K562 (cell line): ENCODE measurements at regions not wholly inside any gene's neighbourhood (a gene's known extent, or its start where the extent isn't known, plus 50 kb on each side); places are given as distances from the start of the nearest gene placed in this dataset.

Experiments used
- EP300 ChIP-seq: IDR thresholded peaks from 2 replicates; pipeline ENCODE4 v1.6.1; 2012; ENCODE audit warnings: low read length, improper control_type of control experiment
- KDM1A ChIP-seq, 2 experiments: fragments of 450-650 bp; IDR thresholded peaks; 2 replicates each; pipeline ENCODE4 v1.6.1; 2016; ENCODE audit warnings: mild to moderate bottlenecking in 2 of 2
- POLR2A ChIP-seq: fragments of 450-650 bp; conservative IDR thresholded peaks from 2 replicates; pipeline ENCODE4 v1.6.1; 2016
- RAD21 ChIP-seq, 2 experiments: fragments of 250-450 bp in 1 of 2; fragments of 450-650 bp in 1 of 2; sonication (Bioruptor Pico) in 1 of 2; formaldehyde crosslinking in 1 of 2; IDR thresholded peaks in 1 of 2; conservative IDR thresholded peaks in 1 of 2; 2 replicates each; pipeline versions ENCODE4 v1.4.0 to v1.8.0; 2020 to 2022; ENCODE audit warnings: mild to moderate bottlenecking in 2 of 2, moderate library complexity in 1 of 2
- RCOR1 ChIP-seq, 2 experiments: IDR thresholded peaks; 2 replicates each; pipeline ENCODE4 v1.6.1; 2012; ENCODE audit warnings: low read depth in 2 of 2, low read length in 2 of 2, borderline replicate concordance in 1 of 2, improper control_type of control experiment in 1 of 2
- SRSF3 ChIP-seq: fragments of 200-400 bp; formaldehyde crosslinking; IDR thresholded peaks from 2 replicates; pipeline ENCODE4 v1.6.1; 2016; ENCODE audit warnings: mild to moderate bottlenecking, low read length, moderate library complexity; ENCODE audit not compliant: insufficient read depth
- ZNF354B ChIP-seq: fragments of 250-450 bp; sonication (Bioruptor Pico); IDR thresholded peaks from 2 replicates; pipeline ENCODE4 v1.4.0; 2020
- ZZZ3 ChIP-seq: fragments of 450-650 bp; IDR thresholded peaks from 2 replicates; pipeline ENCODE4 v1.6.1; 2016; ENCODE audit warnings: antibody characterized with exemption, mild to moderate bottlenecking, moderate library complexity
- TF ChIP-seq, protein P1 (sequence below): sonication (generic); formaldehyde crosslinking; IDR thresholded peaks from 2 replicates; pipeline ENCODE4 v1.8.1; 2023; ENCODE audit warnings: mild to moderate bottlenecking, missing genetic modification reagents
- TF ChIP-seq, protein P2 (sequence below): fragments of 150-350 bp; IDR thresholded peaks from 2 replicates; pipeline ENCODE4 v1.6.1; 2014; ENCODE audit warnings: low read depth, mild to moderate bottlenecking, low read length, borderline replicate concordance
- TF ChIP-seq, protein P3 (sequence below), 3 experiments: IDR thresholded peaks in 2 of 3; conservative IDR thresholded peaks in 1 of 3; 2 replicates each; pipeline ENCODE4 v1.5.1; 2011 to 2012; ENCODE audit warnings: low read length in 3 of 3, mild to moderate bottlenecking in 3 of 3, control low read depth in 2 of 3, improper control_type of control experiment in 1 of 3, inconsistent platforms in 1 of 3, low read depth in 1 of 3, mixed read lengths in 1 of 3, moderate library complexity in 1 of 3; ENCODE audit not compliant: insufficient read depth in 2 of 3
- TF ChIP-seq, protein P4 (sequence below): fragments of 150-350 bp; conservative IDR thresholded peaks from 2 replicates; pipeline ENCODE4 v1.6.1; 2014; ENCODE audit warnings: low read length
- TF ChIP-seq, protein P5 (sequence below): fragments of 450-650 bp; IDR thresholded peaks from 2 replicates; pipeline ENCODE4 v1.6.1; 2016; ENCODE audit warnings: antibody characterized with exemption

DNA sequence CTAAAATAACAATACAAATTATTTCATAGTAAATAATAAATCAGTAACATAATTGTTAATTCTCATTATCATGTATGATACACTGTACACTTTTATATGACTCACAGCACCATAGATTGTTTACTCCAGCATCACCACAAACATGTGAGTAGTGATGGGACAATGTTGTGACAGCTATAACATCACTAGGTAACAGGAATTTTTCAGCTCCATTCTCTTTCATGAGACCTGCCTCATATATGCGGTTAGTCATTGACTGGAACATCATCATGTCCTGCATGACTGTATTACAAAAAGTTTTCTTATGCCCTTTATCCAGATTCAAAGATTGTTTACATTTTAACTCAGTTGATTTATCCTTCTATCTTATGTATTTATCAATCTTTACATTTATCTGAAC lies 1530.0 kb downstream of the PCDH18 start:
- TF ChIP-seq ZNF354B (CRISPR knock-in tag) (no peak), EP300 (no peak), RCOR1 (IDR thresholded peaks at IDR 0.05; ENCODE audit: borderline replicate concordance in 1 of 2, low read depth in 2 of 2, low read length in 2 of 2) (no peak), KDM1A (IDR thresholded peaks at IDR 0.05) (no peak), ZZZ3 (no peak), SRSF3 (no peak), RAD21 (CRISPR knock-in tag; conservative IDR thresholded peaks at IDR 0.05 in 1 of 2, IDR thresholded peaks at IDR 0.05 in 1 of 2) (no peak), POLR2A (no peak)
- TF ChIP-seq, protein P1, sequence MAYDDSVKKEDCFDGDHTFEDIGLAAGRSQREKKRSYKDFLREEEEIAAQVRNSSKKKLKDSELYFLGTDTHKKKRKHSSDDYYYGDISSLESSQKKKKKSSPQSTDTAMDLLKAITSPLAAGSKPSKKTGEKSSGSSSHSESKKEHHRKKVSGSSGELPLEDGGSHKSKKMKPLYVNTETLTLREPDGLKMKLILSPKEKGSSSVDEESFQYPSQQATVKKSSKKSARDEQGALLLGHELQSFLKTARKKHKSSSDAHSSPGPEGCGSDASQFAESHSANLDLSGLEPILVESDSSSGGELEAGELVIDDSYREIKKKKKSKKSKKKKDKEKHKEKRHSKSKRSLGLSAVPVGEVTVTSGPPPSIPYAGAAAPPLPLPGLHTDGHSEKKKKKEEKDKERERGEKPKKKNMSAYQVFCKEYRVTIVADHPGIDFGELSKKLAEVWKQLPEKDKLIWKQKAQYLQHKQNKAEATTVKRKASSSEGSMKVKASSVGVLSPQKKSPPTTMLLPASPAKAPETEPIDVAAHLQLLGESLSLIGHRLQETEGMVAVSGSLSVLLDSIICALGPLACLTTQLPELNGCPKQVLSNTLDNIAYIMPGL: no peak
- TF ChIP-seq, protein P2, sequence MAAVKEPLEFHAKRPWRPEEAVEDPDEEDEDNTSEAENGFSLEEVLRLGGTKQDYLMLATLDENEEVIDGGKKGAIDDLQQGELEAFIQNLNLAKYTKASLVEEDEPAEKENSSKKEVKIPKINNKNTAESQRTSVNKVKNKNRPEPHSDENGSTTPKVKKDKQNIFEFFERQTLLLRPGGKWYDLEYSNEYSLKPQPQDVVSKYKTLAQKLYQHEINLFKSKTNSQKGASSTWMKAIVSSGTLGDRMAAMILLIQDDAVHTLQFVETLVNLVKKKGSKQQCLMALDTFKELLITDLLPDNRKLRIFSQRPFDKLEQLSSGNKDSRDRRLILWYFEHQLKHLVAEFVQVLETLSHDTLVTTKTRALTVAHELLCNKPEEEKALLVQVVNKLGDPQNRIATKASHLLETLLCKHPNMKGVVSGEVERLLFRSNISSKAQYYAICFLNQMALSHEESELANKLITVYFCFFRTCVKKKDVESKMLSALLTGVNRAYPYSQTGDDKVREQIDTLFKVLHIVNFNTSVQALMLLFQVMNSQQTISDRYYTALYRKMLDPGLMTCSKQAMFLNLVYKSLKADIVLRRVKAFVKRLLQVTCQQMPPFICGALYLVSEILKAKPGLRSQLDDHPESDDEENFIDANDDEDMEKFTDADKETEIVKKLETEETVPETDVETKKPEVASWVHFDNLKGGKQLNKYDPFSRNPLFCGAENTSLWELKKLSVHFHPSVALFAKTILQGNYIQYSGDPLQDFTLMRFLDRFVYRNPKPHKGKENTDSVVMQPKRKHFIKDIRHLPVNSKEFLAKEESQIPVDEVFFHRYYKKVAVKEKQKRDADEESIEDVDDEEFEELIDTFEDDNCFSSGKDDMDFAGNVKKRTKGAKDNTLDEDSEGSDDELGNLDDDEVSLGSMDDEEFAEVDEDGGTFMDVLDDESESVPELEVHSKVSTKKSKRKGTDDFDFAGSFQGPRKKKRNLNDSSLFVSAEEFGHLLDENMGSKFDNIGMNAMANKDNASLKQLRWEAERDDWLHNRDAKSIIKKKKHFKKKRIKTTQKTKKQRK: no peak
- TF ChIP-seq, protein P3, sequence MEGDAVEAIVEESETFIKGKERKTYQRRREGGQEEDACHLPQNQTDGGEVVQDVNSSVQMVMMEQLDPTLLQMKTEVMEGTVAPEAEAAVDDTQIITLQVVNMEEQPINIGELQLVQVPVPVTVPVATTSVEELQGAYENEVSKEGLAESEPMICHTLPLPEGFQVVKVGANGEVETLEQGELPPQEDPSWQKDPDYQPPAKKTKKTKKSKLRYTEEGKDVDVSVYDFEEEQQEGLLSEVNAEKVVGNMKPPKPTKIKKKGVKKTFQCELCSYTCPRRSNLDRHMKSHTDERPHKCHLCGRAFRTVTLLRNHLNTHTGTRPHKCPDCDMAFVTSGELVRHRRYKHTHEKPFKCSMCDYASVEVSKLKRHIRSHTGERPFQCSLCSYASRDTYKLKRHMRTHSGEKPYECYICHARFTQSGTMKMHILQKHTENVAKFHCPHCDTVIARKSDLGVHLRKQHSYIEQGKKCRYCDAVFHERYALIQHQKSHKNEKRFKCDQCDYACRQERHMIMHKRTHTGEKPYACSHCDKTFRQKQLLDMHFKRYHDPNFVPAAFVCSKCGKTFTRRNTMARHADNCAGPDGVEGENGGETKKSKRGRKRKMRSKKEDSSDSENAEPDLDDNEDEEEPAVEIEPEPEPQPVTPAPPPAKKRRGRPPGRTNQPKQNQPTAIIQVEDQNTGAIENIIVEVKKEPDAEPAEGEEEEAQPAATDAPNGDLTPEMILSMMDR (IDR thresholded peaks at IDR 0.05 in 2 of 3, conservative IDR thresholded peaks at IDR 0.05 in 1 of 3; ENCODE audit: insufficient read depth in 2 of 3, low read depth in 1 of 3, low read length in 3 of 3): no peak
- TF ChIP-seq, protein P4, sequence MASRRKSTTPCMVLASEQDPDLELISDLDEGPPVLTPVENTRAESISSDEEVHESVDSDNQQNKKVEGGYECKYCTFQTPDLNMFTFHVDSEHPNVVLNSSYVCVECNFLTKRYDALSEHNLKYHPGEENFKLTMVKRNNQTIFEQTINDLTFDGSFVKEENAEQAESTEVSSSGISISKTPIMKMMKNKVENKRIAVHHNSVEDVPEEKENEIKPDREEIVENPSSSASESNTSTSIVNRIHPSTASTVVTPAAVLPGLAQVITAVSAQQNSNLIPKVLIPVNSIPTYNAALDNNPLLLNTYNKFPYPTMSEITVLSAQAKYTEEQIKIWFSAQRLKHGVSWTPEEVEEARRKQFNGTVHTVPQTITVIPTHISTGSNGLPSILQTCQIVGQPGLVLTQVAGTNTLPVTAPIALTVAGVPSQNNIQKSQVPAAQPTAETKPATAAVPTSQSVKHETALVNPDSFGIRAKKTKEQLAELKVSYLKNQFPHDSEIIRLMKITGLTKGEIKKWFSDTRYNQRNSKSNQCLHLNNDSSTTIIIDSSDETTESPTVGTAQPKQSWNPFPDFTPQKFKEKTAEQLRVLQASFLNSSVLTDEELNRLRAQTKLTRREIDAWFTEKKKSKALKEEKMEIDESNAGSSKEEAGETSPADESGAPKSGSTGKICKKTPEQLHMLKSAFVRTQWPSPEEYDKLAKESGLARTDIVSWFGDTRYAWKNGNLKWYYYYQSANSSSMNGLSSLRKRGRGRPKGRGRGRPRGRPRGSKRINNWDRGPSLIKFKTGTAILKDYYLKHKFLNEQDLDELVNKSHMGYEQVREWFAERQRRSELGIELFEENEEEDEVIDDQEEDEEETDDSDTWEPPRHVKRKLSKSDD: no peak
- TF ChIP-seq, protein P5, sequence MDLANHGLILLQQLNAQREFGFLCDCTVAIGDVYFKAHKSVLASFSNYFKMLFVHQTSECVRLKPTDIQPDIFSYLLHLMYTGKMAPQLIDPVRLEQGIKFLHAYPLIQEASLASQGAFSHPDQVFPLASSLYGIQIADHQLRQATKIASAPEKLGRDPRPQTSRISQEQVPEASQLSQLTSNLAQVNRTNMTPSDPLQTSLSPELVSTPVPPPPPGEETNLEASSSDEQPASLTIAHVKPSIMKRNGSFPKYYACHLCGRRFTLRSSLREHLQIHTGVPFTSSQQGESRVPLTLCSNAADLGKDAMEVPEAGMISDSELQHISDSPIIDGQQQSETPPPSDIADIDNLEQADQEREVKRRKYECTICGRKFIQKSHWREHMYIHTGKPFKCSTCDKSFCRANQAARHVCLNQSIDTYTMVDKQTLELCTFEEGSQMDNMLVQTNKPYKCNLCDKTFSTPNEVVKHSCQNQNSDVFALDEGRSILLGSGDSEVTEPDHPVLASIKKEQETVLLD: no peak
